ENCODE measurements at regions not wholly inside any gene's neighbourhood (a gene's known extent, or its start where the extent isn't known, plus 50 kb on each side); places are given as distances from the start of the nearest gene placed in this dataset.

GRCh38 chr21:35303085-35303484, 254.0 kb upstream of the RUNX1 start:
- TF ChIP-seq, protein P1, sequence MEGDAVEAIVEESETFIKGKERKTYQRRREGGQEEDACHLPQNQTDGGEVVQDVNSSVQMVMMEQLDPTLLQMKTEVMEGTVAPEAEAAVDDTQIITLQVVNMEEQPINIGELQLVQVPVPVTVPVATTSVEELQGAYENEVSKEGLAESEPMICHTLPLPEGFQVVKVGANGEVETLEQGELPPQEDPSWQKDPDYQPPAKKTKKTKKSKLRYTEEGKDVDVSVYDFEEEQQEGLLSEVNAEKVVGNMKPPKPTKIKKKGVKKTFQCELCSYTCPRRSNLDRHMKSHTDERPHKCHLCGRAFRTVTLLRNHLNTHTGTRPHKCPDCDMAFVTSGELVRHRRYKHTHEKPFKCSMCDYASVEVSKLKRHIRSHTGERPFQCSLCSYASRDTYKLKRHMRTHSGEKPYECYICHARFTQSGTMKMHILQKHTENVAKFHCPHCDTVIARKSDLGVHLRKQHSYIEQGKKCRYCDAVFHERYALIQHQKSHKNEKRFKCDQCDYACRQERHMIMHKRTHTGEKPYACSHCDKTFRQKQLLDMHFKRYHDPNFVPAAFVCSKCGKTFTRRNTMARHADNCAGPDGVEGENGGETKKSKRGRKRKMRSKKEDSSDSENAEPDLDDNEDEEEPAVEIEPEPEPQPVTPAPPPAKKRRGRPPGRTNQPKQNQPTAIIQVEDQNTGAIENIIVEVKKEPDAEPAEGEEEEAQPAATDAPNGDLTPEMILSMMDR (IDR thresholded peaks at IDR 0.05 in 4 of 5, conservative IDR thresholded peaks at IDR 0.05 in 1 of 5) = no peak
- TF ChIP-seq POLR2A (IDR thresholded peaks at IDR 0.05) = no peak
